ENCODE measurements at regions not wholly inside any gene's neighbourhood (a gene's known extent, or its start where the extent isn't known, plus 50 kb on each side); places are given as distances from the start of the nearest gene placed in this dataset.

GRCh38 chr10:35743351-35743750 is 101.3 kb upstream of the FZD8 start:
- DNase-seq (no peak), ATAC-seq (no peak)
- Mint-ChIP-seq H3K27me3 (no peaks in the 10 kb centered on the region), H3K4me3 (no peak overlapping the region), H3K27ac (no peak overlapping the region), H3K36me3 (ENCODE audit: low read depth) (no peaks in the 10 kb centered on the region), H3K9me3 (no peaks in the 10 kb centered on the region), H3K4me1 (ENCODE audit: low read depth) (no peaks in the 10 kb centered on the region)
- intact Hi-C loops (cut with micrococcal nuclease) = no loop called here
- ChIA-PET POLR2A (no interaction called here), CTCF (no interaction called here)
- no peak for TF ChIP-seq CTCF (IDR thresholded peaks at IDR 0.05)

- H3K36me3 Mint-ChIP-seq (ENCODE audit: low read depth) = no peaks in the 10 kb centered on the region
- H3K27ac Mint-ChIP-seq = no peak overlapping the region
- POLR2A ChIA-PET = no interaction called here
- H3K27me3 Mint-ChIP-seq = no peaks in the 10 kb centered on the region
- no peak for DNase-seq
- TF ChIP-seq CTCF (IDR thresholded peaks at IDR 0.05) = no peak
- no peaks in the 10 kb centered on the region for H3K4me1 Mint-ChIP-seq (ENCODE audit: low read depth)
- CTCF ChIA-PET = no interaction called here
- ATAC-seq = no peak
- H3K4me3 Mint-ChIP-seq = no peak overlapping the region
- intact Hi-C loops (cut with micrococcal nuclease) = no loop called here
- no peaks in the 10 kb centered on the region for H3K9me3 Mint-ChIP-seq
These were observed 97.9 kb upstream of the FZD8 start for GRCh38 chr10:35739998-35740397.

GRCh38 chr10:35735412-35735811 is 93.3 kb upstream of the FZD8 start:
- DNase-seq (no peak), ATAC-seq (no peak)
- CTCF ChIA-PET = no interaction called here
- H3K4me1 Mint-ChIP-seq (ENCODE audit: low read depth) = no peaks in the 10 kb centered on the region
- POLR2A ChIA-PET = no interaction called here
- H3K9me3 Mint-ChIP-seq = no peaks in the 10 kb centered on the region
- no peaks in the 10 kb centered on the region for H3K36me3 Mint-ChIP-seq (ENCODE audit: low read depth)
- H3K4me3 Mint-ChIP-seq = no peak overlapping the region
- H3K27ac Mint-ChIP-seq = no peak overlapping the region
- no peak for TF ChIP-seq CTCF (IDR thresholded peaks at IDR 0.05)
- intact Hi-C loops (cut with micrococcal nuclease) = no loop called here
- no peaks in the 10 kb centered on the region for H3K27me3 Mint-ChIP-seq

- Mint-ChIP-seq H3K36me3 (ENCODE audit: low read depth) (no peaks in the 10 kb centered on the region), H3K9me3 (no peaks in the 10 kb centered on the region), H3K27me3 (no peaks in the 10 kb centered on the region), H3K27ac (no peak overlapping the region), H3K4me3 (no peak overlapping the region), H3K4me1 (ENCODE audit: low read depth) (no peaks in the 10 kb centered on the region)
- no peak for ATAC-seq
- POLR2A ChIA-PET = no interaction called here
- intact Hi-C loops (cut with micrococcal nuclease) = no loop called here
- CTCF ChIA-PET = no interaction called here
- no peak for DNase-seq
- no peak for TF ChIP-seq CTCF (IDR thresholded peaks at IDR 0.05)
These were observed 89.7 kb upstream of the FZD8 start for GRCh38 chr10:35731828-35732227.

GRCh38 chr10:35728341-35728740 is 86.2 kb upstream of the FZD8 start:
- POLR2A ChIA-PET = no interaction called here
- no peak for TF ChIP-seq CTCF (IDR thresholded peaks at IDR 0.05)
- no peaks in the 10 kb centered on the region for H3K36me3 Mint-ChIP-seq (ENCODE audit: low read depth)
- intact Hi-C loops (cut with micrococcal nuclease) = no loop called here
- CTCF ChIA-PET = no interaction called here
- no peak overlapping the region for H3K4me3 Mint-ChIP-seq
- no peak overlapping the region for H3K27ac Mint-ChIP-seq
- no peaks in the 10 kb centered on the region for H3K4me1 Mint-ChIP-seq (ENCODE audit: low read depth)
- ATAC-seq (no peak), DNase-seq (no peak)
- H3K27me3 Mint-ChIP-seq = no peaks in the 10 kb centered on the region
- H3K9me3 Mint-ChIP-seq = no peaks in the 10 kb centered on the region
